ENCODE measurements at regions not wholly inside any gene's neighbourhood (a gene's known extent, or its start where the extent isn't known, plus 50 kb on each side); places are given as distances from the start of the nearest gene placed in this dataset.

- no peaks in the 10 kb centered on the region for H3K36me3 ChIP-seq (ENCODE audit: control insufficient read depth, low read length)
- H3K27me3 ChIP-seq (ENCODE audit: control insufficient read depth, low read length), result no peaks in the 10 kb centered on the region
- H3K4me2 ChIP-seq (ENCODE audit: low read length), result no peak overlapping the region
- H3F3A ChIP-seq (ENCODE audit: control insufficient read depth, insufficient read depth), result no peaks in the 10 kb centered on the region
- no peaks in the 10 kb centered on the region for H3K79me2 ChIP-seq (ENCODE audit: control insufficient read depth, low read length)
- no peak overlapping the region for H3K4me3 ChIP-seq (ENCODE audit: low read length)
- H3K9me3 ChIP-seq (ENCODE audit: control insufficient read depth, insufficient read depth, low read length), result no peaks in the 10 kb centered on the region
- H3K27ac ChIP-seq (ENCODE audit: low read depth, low read length), result no peak overlapping the region
- TF ChIP-seq, protein P1, sequence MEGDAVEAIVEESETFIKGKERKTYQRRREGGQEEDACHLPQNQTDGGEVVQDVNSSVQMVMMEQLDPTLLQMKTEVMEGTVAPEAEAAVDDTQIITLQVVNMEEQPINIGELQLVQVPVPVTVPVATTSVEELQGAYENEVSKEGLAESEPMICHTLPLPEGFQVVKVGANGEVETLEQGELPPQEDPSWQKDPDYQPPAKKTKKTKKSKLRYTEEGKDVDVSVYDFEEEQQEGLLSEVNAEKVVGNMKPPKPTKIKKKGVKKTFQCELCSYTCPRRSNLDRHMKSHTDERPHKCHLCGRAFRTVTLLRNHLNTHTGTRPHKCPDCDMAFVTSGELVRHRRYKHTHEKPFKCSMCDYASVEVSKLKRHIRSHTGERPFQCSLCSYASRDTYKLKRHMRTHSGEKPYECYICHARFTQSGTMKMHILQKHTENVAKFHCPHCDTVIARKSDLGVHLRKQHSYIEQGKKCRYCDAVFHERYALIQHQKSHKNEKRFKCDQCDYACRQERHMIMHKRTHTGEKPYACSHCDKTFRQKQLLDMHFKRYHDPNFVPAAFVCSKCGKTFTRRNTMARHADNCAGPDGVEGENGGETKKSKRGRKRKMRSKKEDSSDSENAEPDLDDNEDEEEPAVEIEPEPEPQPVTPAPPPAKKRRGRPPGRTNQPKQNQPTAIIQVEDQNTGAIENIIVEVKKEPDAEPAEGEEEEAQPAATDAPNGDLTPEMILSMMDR (IDR thresholded peaks at IDR 0.05; ENCODE audit: low read depth, low read length, poor library complexity, severe bottlenecking), result no peak
- no peak for TF ChIP-seq EZH2phosphoT487 (IDR thresholded peaks at IDR 0.05; ENCODE audit: borderline replicate concordance, low read length)
- H3K9me2 ChIP-seq (replicated peaks; ENCODE audit: control insufficient read depth, low read length), result no peaks in the 10 kb centered on the region
- H4K20me1 ChIP-seq (ENCODE audit: control insufficient read depth, insufficient read depth, low read depth, low read length), result no peaks in the 10 kb centered on the region
- no peaks in the 10 kb centered on the region for H3K4me1 ChIP-seq (ENCODE audit: control insufficient read depth, low read length)
Observed at GRCh38 chr2:118710481-118710880, 137.0 kb downstream of the EN1 start.

GRCh38 chr2:118709786-118710185 lies 137.7 kb downstream of the EN1 start:
- no peaks in the 10 kb centered on the region for H3K4me1 ChIP-seq (ENCODE audit: control insufficient read depth, low read length)
- H3K9me3 ChIP-seq (ENCODE audit: control insufficient read depth, insufficient read depth, low read length), result no peaks in the 10 kb centered on the region
- no peaks in the 10 kb centered on the region for H3K9me2 ChIP-seq (replicated peaks; ENCODE audit: control insufficient read depth, low read length)
- H3K27ac ChIP-seq (ENCODE audit: low read depth, low read length), result no peak overlapping the region
- H3F3A ChIP-seq (ENCODE audit: control insufficient read depth, insufficient read depth), result no peaks in the 10 kb centered on the region
- H3K27me3 ChIP-seq (ENCODE audit: control insufficient read depth, low read length), result no peaks in the 10 kb centered on the region
- TF ChIP-seq, protein P1 (IDR thresholded peaks at IDR 0.05; ENCODE audit: low read depth, low read length, poor library complexity, severe bottlenecking), result no peak
- TF ChIP-seq EZH2phosphoT487 (IDR thresholded peaks at IDR 0.05; ENCODE audit: borderline replicate concordance, low read length), result no peak
- H4K20me1 ChIP-seq (ENCODE audit: control insufficient read depth, insufficient read depth, low read depth, low read length), result no peaks in the 10 kb centered on the region
- no peaks in the 10 kb centered on the region for H3K36me3 ChIP-seq (ENCODE audit: control insufficient read depth, low read length)
- no peak overlapping the region for H3K4me3 ChIP-seq (ENCODE audit: low read length)
- H3K4me2 ChIP-seq (ENCODE audit: low read length), result no peak overlapping the region
- H3K79me2 ChIP-seq (ENCODE audit: control insufficient read depth, low read length), result no peaks in the 10 kb centered on the region

- Histone ChIP-seq H3F3A (ENCODE audit: control insufficient read depth, insufficient read depth) (no peaks in the 10 kb centered on the region), H3K27me3 (ENCODE audit: control insufficient read depth, low read length) (no peaks in the 10 kb centered on the region), H3K9me3 (ENCODE audit: control insufficient read depth, insufficient read depth, low read length) (no peaks in the 10 kb centered on the region), H4K20me1 (ENCODE audit: control insufficient read depth, insufficient read depth, low read depth, low read length) (no peaks in the 10 kb centered on the region), H3K4me2 (ENCODE audit: low read length) (no peak overlapping the region), H3K79me2 (ENCODE audit: control insufficient read depth, low read length) (no peaks in the 10 kb centered on the region), H3K4me3 (ENCODE audit: low read length) (no peak overlapping the region), H3K9me2 (replicated peaks; ENCODE audit: control insufficient read depth, low read length) (no peaks in the 10 kb centered on the region), H3K27ac (ENCODE audit: low read depth, low read length) (no peak overlapping the region), H3K36me3 (ENCODE audit: control insufficient read depth, low read length) (no peaks in the 10 kb centered on the region), H3K4me1 (ENCODE audit: control insufficient read depth, low read length) (no peaks in the 10 kb centered on the region)
- TF ChIP-seq EZH2phosphoT487 (IDR thresholded peaks at IDR 0.05; ENCODE audit: borderline replicate concordance, low read length), result no peak
- TF ChIP-seq, protein P1 (IDR thresholded peaks at IDR 0.05; ENCODE audit: low read depth, low read length, poor library complexity, severe bottlenecking), result no peak
Observed at GRCh38 chr2:118706844-118707243, 140.6 kb downstream of the EN1 start.

DNA sequence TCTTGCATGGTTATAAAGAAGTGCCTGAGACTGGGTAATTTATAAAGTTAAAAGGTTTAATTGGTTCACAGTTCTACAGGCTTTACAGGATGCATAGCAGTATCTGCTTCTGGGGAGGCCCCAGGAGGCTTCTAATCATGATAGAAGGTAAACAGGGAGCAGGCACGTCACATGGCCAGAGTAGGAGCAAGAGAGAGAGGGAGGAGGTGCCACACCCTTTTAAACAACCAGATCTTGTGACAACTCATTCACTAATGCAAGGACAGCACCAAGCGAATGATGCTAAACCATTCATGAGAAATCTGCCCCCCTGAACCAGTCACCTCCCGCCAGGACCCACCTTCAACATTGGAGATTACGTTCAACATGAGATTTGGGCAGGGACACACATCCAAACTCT lies 141.1 kb downstream of the EN1 start:
- H3K4me1 ChIP-seq (ENCODE audit: control insufficient read depth, low read length), result no peaks in the 10 kb centered on the region
- no peaks in the 10 kb centered on the region for H3K9me3 ChIP-seq (ENCODE audit: control insufficient read depth, insufficient read depth, low read length)
- no peaks in the 10 kb centered on the region for H3K79me2 ChIP-seq (ENCODE audit: control insufficient read depth, low read length)
- H3K4me2 ChIP-seq (ENCODE audit: low read length), result no peak overlapping the region
- no peaks in the 10 kb centered on the region for H3K27me3 ChIP-seq (ENCODE audit: control insufficient read depth, low read length)
- H3K9me2 ChIP-seq (replicated peaks; ENCODE audit: control insufficient read depth, low read length), result no peaks in the 10 kb centered on the region
- H3K36me3 ChIP-seq (ENCODE audit: control insufficient read depth, low read length), result no peaks in the 10 kb centered on the region
- no peak for TF ChIP-seq EZH2phosphoT487 (IDR thresholded peaks at IDR 0.05; ENCODE audit: borderline replicate concordance, low read length)
- TF ChIP-seq, protein P1 (IDR thresholded peaks at IDR 0.05; ENCODE audit: low read depth, low read length, poor library complexity, severe bottlenecking), result no peak
- H4K20me1 ChIP-seq (ENCODE audit: control insufficient read depth, insufficient read depth, low read depth, low read length), result no peaks in the 10 kb centered on the region
- no peak overlapping the region for H3K4me3 ChIP-seq (ENCODE audit: low read length)
- H3K27ac ChIP-seq (ENCODE audit: low read depth, low read length), result no peak overlapping the region
- H3F3A ChIP-seq (ENCODE audit: control insufficient read depth, insufficient read depth), result no peaks in the 10 kb centered on the region

Data from DOHH2 (cell line).